Erythroblast (primary cell): ENCODE measurements at regions not wholly inside any gene's neighbourhood (a gene's known extent, or its start where the extent isn't known, plus 50 kb on each side); places are given as distances from the start of the nearest gene placed in this dataset.

Source experiments
- DNase-seq, 2 experiments: peaks; one replicate each; lab custom pipeline; 2025; lab: John Stamatoyannopoulos, UW
- GATA1 ChIP-seq: IDR thresholded peaks from 2 replicates; pipeline ENCODE4 v1.6.1; 2011; ENCODE audit warnings: low read depth, mild to moderate bottlenecking, control low read depth, low read length, moderate library complexity
- POLR2A ChIP-seq: IDR thresholded peaks from 2 replicates; pipeline ENCODE4 v1.6.1; 2011; ENCODE audit warnings: mild to moderate bottlenecking, low read length

DNA sequence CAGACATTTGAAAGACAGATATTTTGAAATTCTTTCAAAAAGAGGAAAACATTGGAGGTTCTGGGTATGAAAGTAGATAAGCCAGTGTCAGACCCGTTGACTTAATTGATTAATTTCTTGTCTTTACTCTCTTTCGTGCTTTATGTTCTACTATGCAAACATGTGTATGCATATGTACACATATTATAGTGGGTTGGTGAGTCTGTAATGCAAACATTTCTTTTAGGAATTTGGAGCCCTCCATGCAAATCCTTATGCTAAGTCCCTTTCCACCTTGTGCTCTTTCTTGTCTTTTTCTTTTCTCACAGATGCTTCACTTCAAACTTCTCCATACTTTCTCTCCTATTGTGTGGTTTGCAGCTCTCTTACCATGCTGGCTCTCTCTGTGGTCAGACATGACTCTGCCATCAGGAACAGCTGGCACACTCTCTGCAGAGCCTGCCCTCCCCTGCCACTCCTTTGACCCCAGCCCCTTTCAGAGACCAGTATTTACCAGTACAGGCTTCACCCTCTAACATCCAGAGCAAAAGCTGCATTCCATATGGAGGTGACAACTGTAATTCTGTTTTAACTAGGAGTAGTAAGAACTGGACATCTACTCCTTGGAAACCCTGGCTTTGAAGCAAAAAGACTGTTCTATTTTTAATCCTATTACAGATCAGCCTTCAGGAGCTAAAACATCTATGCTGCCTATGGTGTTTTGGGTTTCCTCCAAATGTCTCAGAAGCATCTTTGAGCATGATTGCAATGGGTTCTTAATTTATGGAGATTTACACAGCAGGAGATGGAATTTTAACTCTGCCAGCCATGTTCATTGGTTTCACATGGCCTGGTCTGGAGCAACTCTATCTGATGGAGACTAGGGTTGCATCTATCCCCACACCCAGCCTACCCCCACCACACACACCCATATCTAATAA is 386.9 kb upstream of the FAT3 start:
- TF ChIP-seq POLR2A (no peak), GATA1 (no peak)
- DNase-seq = no peak

DNA sequence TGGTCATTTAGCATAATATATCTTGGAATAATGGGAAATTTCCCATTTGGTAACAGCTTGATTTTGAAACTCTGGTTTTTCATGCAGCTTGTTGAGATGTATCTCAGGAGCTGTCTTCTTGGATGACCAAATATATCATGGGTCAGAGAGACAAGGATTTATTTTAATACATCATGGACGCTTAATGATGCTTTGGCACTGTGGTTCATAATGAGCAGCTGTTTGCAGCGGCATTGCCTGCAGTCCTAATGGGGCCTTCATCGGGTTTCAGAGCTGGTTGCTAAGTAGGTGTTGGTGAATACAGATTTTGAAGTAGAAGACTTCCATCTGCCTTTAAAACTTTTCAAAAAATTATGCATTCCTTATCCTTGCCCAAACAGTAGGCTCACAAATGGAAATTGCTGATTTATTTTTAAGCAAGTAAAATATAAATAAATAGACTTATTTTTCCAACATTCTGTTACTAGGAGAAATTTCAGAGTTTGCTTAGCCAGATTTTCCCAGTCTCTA is 389.5 kb upstream of the FAT3 start:
- TF ChIP-seq POLR2A (no peak), GATA1 (no peak)
- DNase-seq = no peak

DNA sequence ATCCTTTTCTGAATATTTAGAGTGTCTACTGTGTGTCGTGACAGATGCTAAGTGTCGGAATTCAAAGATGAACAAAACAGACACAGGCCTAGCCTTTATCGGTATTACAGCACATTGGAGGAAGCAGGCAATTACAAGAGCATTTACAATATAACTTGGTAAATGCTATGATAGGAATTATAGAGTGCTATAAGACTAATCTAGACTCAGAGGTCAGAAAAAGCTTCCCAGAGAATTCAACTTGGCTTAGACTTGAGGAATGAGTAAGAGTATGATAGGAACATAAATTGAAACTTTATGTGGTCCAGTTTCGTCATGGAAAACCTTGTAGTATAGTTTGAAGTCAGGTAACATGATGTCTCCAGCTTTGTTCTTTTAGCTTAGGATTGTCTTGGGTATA is 395.7 kb upstream of the FAT3 start:
- TF ChIP-seq GATA1 (no peak), POLR2A (no peak)
- DNase-seq = no peak

DNA sequence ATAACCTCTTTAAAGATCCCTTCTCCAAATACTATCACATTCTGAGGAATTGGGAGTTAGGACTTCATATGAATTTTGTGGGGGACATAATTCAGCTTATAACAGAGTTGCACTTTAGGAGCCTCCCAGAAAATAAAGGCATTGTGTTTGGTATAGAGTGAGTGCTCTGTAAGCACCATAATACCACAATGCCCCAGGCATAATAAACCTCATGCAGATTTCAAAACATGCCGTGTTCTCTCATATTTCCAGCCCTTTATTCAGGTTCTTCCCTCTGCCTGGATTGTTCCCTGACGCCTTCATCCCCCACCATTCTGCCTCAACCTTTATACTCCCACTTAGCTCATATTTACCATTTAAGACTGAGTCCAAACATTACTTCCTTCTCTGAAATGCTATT is 398.8 kb upstream of the FAT3 start:
- TF ChIP-seq GATA1 (no peak), POLR2A (no peak)

DNA sequence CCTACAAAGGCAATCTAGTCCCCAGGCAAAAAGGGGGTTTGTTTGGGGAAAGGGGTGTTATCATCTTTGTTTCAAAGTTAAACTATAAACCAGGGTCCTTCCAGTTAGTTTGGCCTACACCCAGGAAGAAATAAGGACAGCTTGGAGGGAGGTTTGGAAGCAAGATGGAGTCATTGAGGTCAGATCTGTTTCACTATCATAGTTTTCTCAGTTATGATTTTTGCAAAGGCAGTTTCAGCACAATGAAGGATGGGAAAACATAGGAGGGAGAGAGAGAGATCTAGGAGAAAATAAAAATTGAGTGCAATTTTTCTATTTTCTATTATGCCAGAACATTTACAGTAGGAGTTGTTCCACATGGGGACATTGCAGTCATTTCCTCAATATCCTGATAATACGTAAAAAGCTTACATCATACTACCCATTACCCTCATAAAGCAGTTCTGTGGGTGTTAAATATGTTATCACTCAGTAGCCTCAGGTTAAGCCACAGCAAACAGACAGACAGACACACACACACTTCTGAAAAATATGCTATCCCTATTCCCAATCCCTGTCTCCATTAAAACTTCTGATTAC is 401.3 kb upstream of the FAT3 start:
- no peak for DNase-seq
- TF ChIP-seq GATA1 (no peak), POLR2A (no peak)

More for the DNA sequence above, 398.8 kb upstream of the FAT3 start:
- DNase-seq = no peak

DNA sequence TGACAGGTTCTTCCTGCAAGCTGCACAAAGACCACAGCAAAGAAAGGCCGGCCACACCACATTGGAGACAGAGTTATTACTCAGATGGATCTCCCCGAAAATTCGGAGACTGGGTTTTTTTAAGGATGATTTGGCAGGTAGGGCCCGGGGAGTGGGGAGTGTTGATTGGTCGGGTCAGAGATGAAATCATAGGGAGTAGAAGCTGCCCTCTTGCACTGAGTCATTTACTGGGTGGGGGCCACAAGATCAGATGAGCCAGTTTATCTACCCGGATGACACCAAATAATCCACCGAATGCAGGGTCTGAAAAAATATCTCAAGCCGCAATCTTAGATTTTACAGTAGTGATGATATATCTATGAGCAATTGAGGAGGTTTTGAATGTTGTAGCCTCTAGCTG is 401.8 kb upstream of the FAT3 start:
- TF ChIP-seq GATA1 (no peak), POLR2A (no peak)
- no peak for DNase-seq

DNA sequence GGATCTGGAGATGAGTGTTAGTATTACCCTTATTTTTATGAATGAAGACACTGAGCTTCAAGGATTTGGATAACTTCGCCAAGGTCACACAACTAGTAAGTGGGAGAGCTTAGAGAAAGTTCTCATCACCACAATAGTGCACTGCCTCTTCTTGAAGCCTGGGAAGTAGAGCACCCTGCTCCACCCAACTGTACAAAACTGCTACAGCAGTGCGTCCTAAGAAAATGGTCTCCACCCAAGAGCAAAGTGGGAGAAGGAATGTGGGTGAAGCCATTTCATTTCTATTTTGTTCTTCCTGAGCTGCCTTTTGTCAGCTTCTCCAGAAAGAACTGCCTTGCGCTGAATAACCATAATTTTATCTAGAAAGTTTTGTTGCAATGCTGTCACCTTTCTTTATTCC is 403.9 kb upstream of the FAT3 start:
- DNase-seq = no peak
- TF ChIP-seq POLR2A = no peak
- TF ChIP-seq GATA1 = no peak

DNA sequence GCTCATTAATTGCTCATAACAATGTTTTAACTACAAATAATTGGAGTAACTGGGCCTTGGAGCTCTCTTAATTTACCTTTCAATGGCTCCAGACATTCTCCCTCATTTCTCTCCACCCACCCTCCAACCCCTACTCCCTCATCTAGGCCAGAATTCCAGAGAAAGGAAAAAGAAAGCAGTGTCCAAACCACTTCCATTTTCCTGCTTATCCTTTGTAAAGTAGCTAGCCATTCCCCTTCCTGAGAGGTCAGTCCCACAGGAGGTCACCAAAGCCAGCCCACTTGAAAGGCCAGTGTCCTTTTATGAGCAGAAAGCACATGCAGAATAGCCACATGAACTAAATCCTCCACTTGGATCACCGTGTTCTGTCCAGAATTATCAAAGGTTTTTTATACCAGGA is 404.8 kb upstream of the FAT3 start:
- no peak for DNase-seq
- TF ChIP-seq POLR2A = no peak
- no peak for TF ChIP-seq GATA1

DNA sequence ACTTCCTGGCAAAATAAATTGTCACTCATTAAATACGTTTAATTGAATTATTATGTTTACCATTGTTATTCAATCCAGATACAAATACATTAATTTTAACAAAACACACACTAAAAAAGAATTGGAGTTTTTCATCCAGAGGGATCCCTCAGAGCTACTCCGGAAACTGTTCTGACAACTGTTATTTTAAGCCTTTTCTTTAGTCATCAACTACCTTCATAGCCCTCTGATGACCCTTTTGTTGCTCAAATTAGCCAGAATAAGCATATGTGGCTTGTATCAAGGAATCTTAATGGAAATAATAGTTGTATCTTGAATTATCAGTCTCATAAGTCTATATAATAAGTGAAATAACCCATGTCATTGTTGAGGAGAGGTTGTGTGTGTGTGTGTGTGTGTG is 405.4 kb upstream of the FAT3 start:
- DNase-seq = no peak
- no peak for TF ChIP-seq POLR2A
- no peak for TF ChIP-seq GATA1

DNA sequence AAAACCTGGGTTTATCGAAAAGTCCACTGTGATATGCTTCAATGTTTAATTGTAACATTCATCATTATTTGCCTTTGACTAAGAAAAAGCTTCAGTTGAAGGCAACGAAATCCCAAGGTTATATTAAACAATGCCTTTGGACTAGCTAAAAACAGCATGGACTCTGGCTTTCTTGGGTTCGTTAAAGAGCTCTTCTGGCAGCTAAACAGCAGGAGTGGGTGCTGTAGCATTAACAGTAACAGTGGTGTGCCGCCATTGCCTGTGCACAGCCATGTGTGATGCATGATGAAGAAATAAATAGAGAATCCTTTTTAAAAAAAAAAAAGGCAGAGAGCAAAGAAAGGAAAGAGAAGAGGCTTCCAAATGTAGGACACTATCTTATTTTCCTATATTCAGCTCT is 406.6 kb upstream of the FAT3 start:
- no peak for DNase-seq
- no peak for TF ChIP-seq POLR2A
- no peak for TF ChIP-seq GATA1

DNA sequence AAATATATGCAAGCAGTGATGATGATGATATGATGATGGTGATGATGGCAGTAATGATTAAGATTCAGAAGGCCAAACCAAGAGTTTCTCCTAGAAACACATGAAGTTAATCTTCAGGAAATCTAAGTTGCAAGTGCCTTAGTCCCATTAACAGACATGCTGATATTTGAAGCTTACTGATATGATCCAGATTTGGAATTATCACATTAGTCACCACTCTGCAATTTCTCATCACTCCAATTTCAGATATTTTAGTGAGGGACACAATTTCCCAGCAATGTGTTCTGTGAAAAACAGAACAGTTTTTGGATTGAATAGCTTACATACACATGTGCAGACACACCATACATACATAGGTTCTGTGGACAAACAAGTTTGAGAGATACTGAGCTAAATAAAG is 411.4 kb upstream of the FAT3 start:
- DNase-seq = no peak
- TF ChIP-seq POLR2A = no peak
- TF ChIP-seq GATA1 = no peak

DNA sequence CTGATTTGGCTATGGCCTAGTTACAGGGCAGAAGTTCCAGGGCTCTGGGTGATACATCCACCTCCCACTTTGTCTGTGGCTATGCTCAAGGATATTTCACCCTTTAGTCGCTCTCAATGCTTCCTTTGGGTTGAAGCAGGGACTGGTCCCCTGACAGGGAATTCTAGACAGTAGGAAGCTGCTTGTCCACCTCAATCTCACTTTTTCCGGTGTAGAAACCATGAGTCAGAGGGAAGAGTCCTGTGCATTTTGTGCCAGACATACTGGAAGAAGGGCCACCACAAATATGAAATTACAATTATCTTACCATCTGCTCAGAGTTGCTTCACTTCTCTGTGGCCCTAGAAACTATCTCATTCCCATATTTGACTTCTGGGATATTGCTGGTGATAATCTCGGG is 413.7 kb upstream of the FAT3 start:
- no peak for DNase-seq

DNA sequence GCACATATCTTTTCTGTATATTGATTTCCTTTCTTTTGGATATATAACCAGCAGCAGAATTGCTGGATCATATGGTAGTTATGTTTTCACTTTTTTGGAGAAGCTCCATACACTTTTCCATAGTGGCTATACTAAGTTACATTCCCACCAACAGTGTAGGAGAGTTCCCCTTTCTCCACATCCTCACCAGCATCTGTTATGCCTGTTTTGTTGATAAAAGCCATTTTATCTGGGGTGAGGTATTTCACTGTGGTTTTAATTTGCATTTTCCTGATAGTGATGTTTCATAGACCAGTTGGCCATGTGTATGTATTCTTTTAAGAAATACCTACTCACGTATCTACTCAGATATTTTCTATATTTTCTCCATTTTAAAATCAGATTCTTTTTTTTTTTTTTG is 419.3 kb upstream of the FAT3 start:
- TF ChIP-seq GATA1 (no peak), POLR2A (no peak)
- no peak for DNase-seq

More for the DNA sequence above, 413.7 kb upstream of the FAT3 start:
- TF ChIP-seq POLR2A (no peak), GATA1 (no peak)

DNA sequence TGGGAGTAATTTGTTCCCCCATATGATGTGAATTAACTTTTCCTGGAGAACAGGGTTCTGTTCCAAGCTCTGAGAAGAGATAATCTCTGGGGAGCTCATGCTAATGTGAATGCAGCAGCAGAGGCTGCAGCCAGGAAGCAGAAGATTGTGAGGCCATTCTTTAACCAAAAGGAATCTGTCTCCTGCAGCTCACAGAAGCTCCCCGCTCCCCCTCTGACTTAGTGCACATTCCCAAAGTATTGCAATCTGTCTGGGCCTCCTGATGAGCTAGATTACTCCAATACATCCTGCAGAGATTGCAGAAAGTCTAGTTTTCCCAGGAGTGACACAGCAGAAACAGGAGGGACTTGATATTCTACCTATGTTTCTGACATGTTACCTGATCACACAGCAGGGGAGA is 420.6 kb upstream of the FAT3 start:
- TF ChIP-seq GATA1 = no peak
- TF ChIP-seq POLR2A = no peak
- DNase-seq = no peak
